T-helper 1 cell treated with Interleukin-12 subunit alpha and Interleukin-12 subunit beta and Interleukin-4 antibody, amounts not matched to agents 30 μg/mL and 1 μg/mL, for 36 hours (primary cell): ENCODE measurements at regions not wholly inside any gene's neighbourhood (a gene's known extent, or its start where the extent isn't known, plus 50 kb on each side); places are given as distances from the start of the nearest gene placed in this dataset.

Experiments used
- H3K27ac Mint-ChIP-seq: one replicate; pipeline ENCODE4 v1.8.0; 2021; ENCODE audit warnings: mild to moderate bottlenecking, mixed read lengths
- H3K27me3 Mint-ChIP-seq: one replicate; pipeline ENCODE4 v1.8.0; 2021; ENCODE audit warnings: low read depth, mixed read lengths
- H3K36me3 Mint-ChIP-seq: one replicate; pipeline ENCODE4 v1.8.0; 2021; ENCODE audit warnings: low read depth, mixed read lengths
- H3K4me1 Mint-ChIP-seq: one replicate; pipeline ENCODE4 v1.8.0; 2021; ENCODE audit warnings: low read depth, mixed read lengths
- H3K4me3 Mint-ChIP-seq: one replicate; pipeline ENCODE4 v1.8.0; 2021; ENCODE audit warnings: mild to moderate bottlenecking, moderate library complexity, mixed read lengths
- H3K9me3 Mint-ChIP-seq: one replicate; pipeline ENCODE4 v1.8.0; 2021; ENCODE audit warnings: mixed read lengths

- Mint-ChIP-seq H3K27me3 (no peaks in the 10 kb centered on the region), H3K27ac (no peak overlapping the region), H3K4me3 (no peak overlapping the region), H3K4me1 (no peaks in the 10 kb centered on the region), H3K9me3 (no peaks in the 10 kb centered on the region), H3K36me3 (no peaks in the 10 kb centered on the region)
Observed at GRCh38 chr16:86978445-86979030, 338.7 kb downstream of the C16orf95 start.

- Mint-ChIP-seq H3K27ac (no peak overlapping the region), H3K36me3 (no peaks in the 10 kb centered on the region), H3K9me3 (no peaks in the 10 kb centered on the region), H3K4me1 (no peaks in the 10 kb centered on the region), H3K4me3 (no peak overlapping the region), H3K27me3 (no peaks in the 10 kb centered on the region)
Observed at GRCh38 chr16:86979061-86979460, 338.1 kb downstream of the C16orf95 start.

- H3K9me3 Mint-ChIP-seq: no peaks in the 10 kb centered on the region
Observed at GRCh38 chr16:86979984-86980553, 337.1 kb downstream of the C16orf95 start.

GRCh38 chr16:86980644-86981043 lies 336.5 kb downstream of the C16orf95 start:
- Mint-ChIP-seq H3K4me3 (no peak overlapping the region), H3K27ac (no peak overlapping the region), H3K27me3 (no peaks in the 10 kb centered on the region), H3K36me3 (no peaks in the 10 kb centered on the region), H3K4me1 (no peaks in the 10 kb centered on the region), H3K9me3 (no peaks in the 10 kb centered on the region)

More at GRCh38 chr16:86979984-86980553, 337.1 kb downstream of the C16orf95 start:
- H3K4me3 Mint-ChIP-seq: no peak overlapping the region
- no peaks in the 10 kb centered on the region for H3K27me3 Mint-ChIP-seq
- H3K27ac Mint-ChIP-seq: no peak overlapping the region
- no peaks in the 10 kb centered on the region for H3K36me3 Mint-ChIP-seq
- no peaks in the 10 kb centered on the region for H3K4me1 Mint-ChIP-seq

- no peaks in the 10 kb centered on the region for H3K4me1 Mint-ChIP-seq
- H3K36me3 Mint-ChIP-seq: no peaks in the 10 kb centered on the region
- H3K4me3 Mint-ChIP-seq: no peak overlapping the region
- no peak overlapping the region for H3K27ac Mint-ChIP-seq
- no peaks in the 10 kb centered on the region for H3K9me3 Mint-ChIP-seq
- no peaks in the 10 kb centered on the region for H3K27me3 Mint-ChIP-seq
Observed at GRCh38 chr16:86982347-86982596, 334.9 kb downstream of the C16orf95 start.

- H3K27me3 Mint-ChIP-seq: no peaks in the 10 kb centered on the region
- no peaks in the 10 kb centered on the region for H3K4me1 Mint-ChIP-seq
- no peak overlapping the region for H3K27ac Mint-ChIP-seq
- no peaks in the 10 kb centered on the region for H3K9me3 Mint-ChIP-seq
- no peaks in the 10 kb centered on the region for H3K36me3 Mint-ChIP-seq
- no peak overlapping the region for H3K4me3 Mint-ChIP-seq
Observed at GRCh38 chr16:86982912-86983311, 334.3 kb downstream of the C16orf95 start.

- no peaks in the 10 kb centered on the region for H3K36me3 Mint-ChIP-seq
- no peaks in the 10 kb centered on the region for H3K4me1 Mint-ChIP-seq
- H3K27ac Mint-ChIP-seq: peak overlapping the region; percentile 32
- H3K27me3 Mint-ChIP-seq: no peaks in the 10 kb centered on the region
- H3K9me3 Mint-ChIP-seq: no peaks in the 10 kb centered on the region
- H3K4me3 Mint-ChIP-seq: no peak overlapping the region
Observed at GRCh38 chr16:86983621-86984020, 333.6 kb downstream of the C16orf95 start.

- H3K36me3 Mint-ChIP-seq: no peaks in the 10 kb centered on the region
- H3K4me1 Mint-ChIP-seq: no peaks in the 10 kb centered on the region
- no peaks in the 10 kb centered on the region for H3K27me3 Mint-ChIP-seq
- no peaks in the 10 kb centered on the region for H3K9me3 Mint-ChIP-seq
- no peak overlapping the region for H3K27ac Mint-ChIP-seq
- no peak overlapping the region for H3K4me3 Mint-ChIP-seq
Observed at GRCh38 chr16:86984343-86984742, 332.8 kb downstream of the C16orf95 start.

GRCh38 chr16:86984991-86985647 lies 332.1 kb downstream of the C16orf95 start:
- no peaks in the 10 kb centered on the region for H3K4me1 Mint-ChIP-seq
- H3K27me3 Mint-ChIP-seq: no peaks in the 10 kb centered on the region
- no peak overlapping the region for H3K4me3 Mint-ChIP-seq
- H3K27ac Mint-ChIP-seq: no peak overlapping the region
- no peaks in the 10 kb centered on the region for H3K9me3 Mint-ChIP-seq
- no peaks in the 10 kb centered on the region for H3K36me3 Mint-ChIP-seq

- H3K36me3 Mint-ChIP-seq: no peaks in the 10 kb centered on the region
- no peak overlapping the region for H3K4me3 Mint-ChIP-seq
- no peaks in the 10 kb centered on the region for H3K9me3 Mint-ChIP-seq
Observed at GRCh38 chr16:86985648-86986015, 331.6 kb downstream of the C16orf95 start.

GRCh38 chr16:86986136-86986535 lies 331.1 kb downstream of the C16orf95 start:
- Mint-ChIP-seq H3K36me3 (no peaks in the 10 kb centered on the region), H3K4me3 (no peak overlapping the region), H3K4me1 (peaks cover 5% of the 10 kb centered on the region), H3K27ac (no peak overlapping the region), H3K9me3 (no peaks in the 10 kb centered on the region), H3K27me3 (peaks cover 2% of the 10 kb centered on the region)

More at GRCh38 chr16:86985648-86986015, 331.6 kb downstream of the C16orf95 start:
- H3K27ac Mint-ChIP-seq: no peak overlapping the region
- H3K27me3 Mint-ChIP-seq: no peaks in the 10 kb centered on the region
- H3K4me1 Mint-ChIP-seq: peaks cover 5% of the 10 kb centered on the region

GRCh38 chr16:86986809-86987487 lies 330.2 kb downstream of the C16orf95 start:
- H3K27ac Mint-ChIP-seq: no peak overlapping the region
- no peaks in the 10 kb centered on the region for H3K9me3 Mint-ChIP-seq
- peaks cover 6% of the 10 kb centered on the region for H3K27me3 Mint-ChIP-seq
- peaks cover 5% of the 10 kb centered on the region for H3K4me1 Mint-ChIP-seq
- no peak overlapping the region for H3K4me3 Mint-ChIP-seq
- no peaks in the 10 kb centered on the region for H3K36me3 Mint-ChIP-seq

GRCh38 chr16:86987746-86988670 lies 329.2 kb downstream of the C16orf95 start:
- Mint-ChIP-seq H3K27ac (no peak overlapping the region), H3K4me1 (peaks cover 5% of the 10 kb centered on the region), H3K27me3 (peaks cover 10% of the 10 kb centered on the region)

GRCh38 chr16:86988920-86989696 lies 328.1 kb downstream of the C16orf95 start:
- H3K4me3 Mint-ChIP-seq: no peak overlapping the region
- peaks cover 10% of the 10 kb centered on the region for H3K27me3 Mint-ChIP-seq
- no peaks in the 10 kb centered on the region for H3K9me3 Mint-ChIP-seq
- peaks cover 5% of the 10 kb centered on the region for H3K4me1 Mint-ChIP-seq
- H3K36me3 Mint-ChIP-seq: no peaks in the 10 kb centered on the region
- H3K27ac Mint-ChIP-seq: no peak overlapping the region

More at GRCh38 chr16:86987746-86988670, 329.2 kb downstream of the C16orf95 start:
- H3K4me3 Mint-ChIP-seq: no peak overlapping the region
- H3K36me3 Mint-ChIP-seq: no peaks in the 10 kb centered on the region
- H3K9me3 Mint-ChIP-seq: no peaks in the 10 kb centered on the region
